SHP77 treated with DMSO at 0.1 percent for 48 hours (cell line): ENCODE measurements at regions not wholly inside any gene's neighbourhood (a gene's known extent, or its start where the extent isn't known, plus 50 kb on each side); places are given as distances from the start of the nearest gene placed in this dataset.
"Not testable (repeated sequence)": the region's sequence is repeated elsewhere in the genome, so short reads cannot be mapped to it uniquely, and the experiment has no call there.

Source experiments
- DNase-seq: peaks from one replicate; lab custom pipeline; 2025; lab: John Stamatoyannopoulos, UW

DNA sequence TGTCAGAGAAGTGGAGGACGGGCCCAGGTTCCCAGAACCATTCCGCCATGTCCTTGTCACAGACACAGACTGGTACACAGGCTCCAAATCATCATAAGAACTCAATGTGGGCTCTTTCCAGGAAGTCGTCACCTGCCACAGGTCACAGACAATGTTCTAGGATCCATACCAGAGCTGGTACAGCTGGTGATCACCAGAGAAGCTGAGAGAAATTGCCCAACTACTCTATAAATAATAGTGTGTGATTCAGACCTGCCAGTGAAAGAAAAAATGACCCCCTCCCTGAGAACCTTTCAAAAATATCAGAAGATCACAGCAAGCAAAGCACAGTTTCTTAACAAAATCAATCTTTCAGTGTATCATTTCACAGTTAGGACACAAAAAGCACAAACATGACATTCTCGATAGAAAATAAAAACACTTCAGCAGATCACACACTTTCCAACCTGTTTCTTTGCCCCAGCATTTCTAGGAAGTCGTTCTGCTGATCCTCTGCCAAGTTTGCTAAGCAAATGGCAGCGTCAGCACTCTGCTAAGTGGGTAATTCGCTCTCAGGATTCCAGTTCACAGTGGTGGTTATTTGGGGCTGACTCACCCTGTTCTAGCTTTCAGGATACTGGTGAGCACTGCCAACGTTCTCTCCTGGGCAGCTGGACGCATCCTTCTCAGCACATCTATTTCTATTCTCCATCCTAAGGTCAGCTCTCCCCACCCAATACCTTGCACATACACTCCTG is 223.3 kb upstream of the SFSWAP start:
- DNase-seq: peak; percentile 9

DNA sequence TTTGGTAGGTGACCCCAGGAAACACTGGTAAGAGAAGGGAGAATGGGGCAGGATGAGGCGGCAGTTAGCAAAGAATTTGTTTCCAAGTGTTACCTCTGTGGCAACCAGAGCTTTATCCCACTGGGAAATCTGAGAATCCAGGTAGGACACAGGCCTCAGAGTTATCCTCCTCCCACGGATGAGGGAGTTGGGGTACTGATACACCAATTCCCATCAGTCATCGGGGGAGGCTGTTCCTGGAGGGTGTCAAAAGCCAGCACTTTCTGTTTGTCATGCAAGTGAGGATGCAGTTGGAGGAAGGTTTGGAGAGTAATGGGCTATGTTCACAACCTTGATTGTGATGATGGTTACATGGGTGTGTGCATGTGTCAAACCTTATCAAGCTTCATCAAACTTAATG is 221.2 kb upstream of the SFSWAP start:
- no peak for DNase-seq

DNA sequence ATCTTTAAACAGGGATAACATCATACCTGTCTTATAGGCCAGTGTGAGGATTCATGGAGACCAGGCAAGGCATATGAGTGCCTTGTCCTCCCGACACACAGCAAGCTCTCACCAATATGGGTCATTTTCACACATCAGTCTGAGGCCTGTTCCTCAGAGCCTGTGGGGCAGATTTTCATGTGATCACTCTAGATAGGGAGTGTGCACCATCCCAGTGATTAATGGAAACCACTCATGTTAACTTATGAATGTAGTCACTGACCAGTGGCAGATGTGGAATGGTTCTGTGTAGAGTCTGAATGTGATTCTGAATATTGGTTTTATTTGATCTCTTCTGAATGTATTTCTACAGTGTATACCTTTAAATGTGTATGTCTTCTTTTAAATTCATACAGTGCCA is 219.7 kb upstream of the SFSWAP start:
- DNase-seq: no peak

DNA sequence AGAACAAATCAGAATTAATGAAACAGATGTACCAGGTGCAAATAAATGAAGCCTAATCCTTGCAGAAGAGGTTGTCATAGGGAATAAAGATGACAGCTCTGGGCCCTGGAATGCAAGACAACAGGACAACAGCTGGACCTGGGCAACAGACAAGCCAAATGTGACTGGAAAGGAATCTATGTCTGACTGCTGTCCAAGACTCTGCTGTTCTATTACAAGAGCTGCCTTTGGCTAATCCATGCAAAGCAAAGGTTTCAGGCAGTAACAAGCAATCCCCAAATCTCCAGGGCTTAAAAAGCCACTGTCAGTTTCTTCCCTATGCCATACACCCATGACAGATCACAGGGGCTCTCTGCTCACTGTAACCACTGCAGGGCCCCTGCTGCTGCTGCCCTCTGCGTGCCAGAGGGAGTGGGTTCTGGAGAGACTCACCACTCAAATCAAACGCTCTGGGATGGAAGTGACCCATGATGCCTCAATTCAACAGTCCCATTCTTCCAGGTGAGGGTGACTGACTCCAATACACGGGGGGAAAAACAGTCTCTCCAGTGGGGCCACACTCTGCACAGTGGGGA is 218.9 kb upstream of the SFSWAP start:
- DNase-seq: no peak

DNA sequence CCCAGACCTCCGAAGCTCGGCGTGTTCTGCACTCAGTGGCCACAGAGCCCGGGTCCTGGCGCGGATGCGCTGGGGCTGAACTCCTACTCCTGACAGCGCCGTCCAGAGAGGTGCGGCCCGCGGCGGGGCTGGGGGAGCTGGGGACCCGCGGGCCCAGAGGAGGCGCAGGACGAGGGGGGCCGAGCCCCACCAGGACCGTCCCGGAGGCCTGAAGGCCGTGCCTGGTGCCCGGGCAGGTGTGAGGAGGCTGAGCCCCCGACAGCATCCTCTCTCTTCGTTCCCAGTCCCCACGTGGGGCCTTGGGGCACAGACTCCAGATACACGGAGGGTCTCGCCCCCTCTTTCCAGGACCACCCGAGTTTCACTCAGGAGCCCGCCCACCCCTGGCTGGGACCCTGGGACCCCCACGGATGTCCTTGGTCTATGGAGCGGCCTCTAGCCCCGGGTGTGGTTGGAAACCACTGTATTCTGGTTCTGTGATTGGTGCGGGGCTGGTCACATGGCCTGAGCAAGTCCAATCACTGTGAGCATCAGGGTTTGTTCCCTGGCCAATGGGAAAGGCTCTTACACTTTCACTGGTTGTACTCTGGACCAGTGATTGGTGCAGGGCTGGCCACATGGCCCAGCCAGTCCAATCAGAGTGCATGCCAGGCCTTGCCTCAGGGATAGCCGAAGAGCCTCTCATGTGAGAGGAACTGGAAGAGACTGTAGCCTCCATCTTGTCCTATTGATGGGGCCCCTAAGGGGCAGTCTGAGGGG is 217.6 kb upstream of the SFSWAP start:
- no peak for DNase-seq

DNA sequence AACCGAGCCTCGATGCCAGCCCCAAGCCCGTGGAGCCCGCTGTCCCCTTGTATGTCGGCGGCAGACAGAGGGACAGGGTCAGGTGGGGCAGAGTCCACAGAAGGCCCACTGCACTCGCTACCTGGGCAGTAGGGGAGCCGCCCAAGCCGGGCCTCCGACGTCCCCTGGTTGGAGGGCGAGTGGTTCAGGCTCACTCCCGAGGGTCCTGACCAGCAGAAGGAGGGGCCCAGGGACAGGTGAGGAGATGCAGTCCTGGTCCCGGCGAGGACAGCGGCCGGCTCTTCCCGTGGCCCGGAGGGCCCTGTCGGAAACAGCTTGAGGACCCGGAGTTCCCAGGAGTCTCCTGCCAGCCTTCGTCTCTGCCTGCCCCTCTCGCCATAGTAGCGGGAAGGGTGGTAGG is 216.7 kb upstream of the SFSWAP start:
- DNase-seq: no peak

DNA sequence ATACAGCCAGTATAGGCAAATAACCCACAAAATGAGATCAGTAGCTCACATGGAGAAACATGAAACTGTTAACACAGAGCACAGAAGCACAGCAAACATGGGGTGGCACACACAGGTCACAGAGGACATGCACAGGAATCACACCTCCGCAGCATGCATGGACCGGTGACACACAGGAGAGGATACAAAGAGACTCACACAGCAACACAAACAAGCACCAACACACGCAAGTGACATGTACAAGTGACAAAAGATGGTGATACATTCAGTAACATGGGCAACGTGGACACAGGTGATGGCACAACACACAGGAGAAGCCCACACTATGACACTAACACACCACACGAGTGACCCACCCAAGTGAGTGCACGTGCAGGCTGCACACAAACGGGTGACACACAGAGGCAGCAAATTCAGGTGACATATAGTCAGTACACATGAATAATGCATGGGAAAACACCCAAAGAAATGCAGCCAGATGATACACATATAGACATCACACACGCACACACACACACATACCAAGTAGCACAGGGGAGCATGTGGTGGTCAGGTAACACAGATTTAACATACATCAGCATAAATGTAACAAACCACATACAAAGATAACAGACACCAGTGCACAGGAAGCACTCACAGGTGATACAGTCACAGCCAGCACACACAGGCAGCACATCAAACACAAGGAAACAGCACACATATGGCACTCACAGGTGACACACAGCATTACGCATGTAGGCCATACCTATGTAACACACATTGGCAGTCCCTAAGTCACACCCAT is 216.0 kb upstream of the SFSWAP start:
- no peak for DNase-seq

DNA sequence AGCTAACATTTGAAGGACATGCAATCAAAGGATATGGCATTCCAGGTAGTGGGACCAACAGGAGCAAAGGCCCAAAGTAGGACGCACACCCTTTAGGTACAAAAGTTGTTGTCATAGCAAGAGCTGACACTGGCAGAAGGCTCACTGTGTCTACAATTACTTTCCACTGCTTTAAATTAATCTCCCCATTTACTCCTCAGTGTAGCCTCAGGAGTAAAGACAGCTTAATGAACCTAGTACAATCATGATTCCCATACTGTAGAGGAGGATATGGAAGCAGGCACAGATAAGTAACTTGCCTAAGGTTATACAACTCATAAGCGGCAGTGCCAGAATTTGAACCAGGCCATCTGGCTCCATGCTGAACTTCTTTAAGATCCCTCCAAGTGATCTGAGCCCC is 212.9 kb upstream of the SFSWAP start:
- DNase-seq: no peak

DNA sequence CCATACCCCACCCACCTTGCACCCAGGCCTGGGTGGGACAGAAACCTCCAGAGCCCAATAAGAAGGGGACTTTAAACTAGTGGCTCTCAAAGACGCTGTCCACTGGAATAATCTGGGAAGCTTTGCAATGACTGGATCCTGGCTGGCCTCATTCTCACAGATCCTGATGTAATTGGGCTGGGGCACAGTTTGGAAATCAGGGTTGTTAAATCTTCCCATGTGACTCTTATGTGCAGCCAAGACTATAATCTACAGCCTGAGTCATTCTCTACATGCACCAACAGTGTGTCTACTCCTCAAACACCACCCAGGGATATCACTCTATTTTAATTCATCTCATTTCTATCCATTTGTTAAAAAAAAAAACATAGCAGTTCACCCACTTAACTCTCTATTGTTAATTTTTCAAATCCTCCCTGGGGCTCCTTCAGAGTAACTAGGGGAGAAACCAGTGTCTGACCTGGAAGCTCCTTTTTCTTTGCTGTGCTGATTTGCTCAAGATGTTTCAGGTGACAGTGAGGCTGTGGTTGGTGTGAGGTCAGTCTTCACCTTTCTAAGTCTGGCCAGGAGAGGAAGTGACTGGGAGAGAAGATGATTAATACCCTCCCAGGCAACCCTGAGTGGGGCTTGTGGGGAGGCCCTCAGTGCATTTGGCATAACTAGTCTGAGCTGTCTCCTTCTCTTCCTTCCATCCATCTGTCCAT is 211.6 kb upstream of the SFSWAP start:
- no peak for DNase-seq

DNA sequence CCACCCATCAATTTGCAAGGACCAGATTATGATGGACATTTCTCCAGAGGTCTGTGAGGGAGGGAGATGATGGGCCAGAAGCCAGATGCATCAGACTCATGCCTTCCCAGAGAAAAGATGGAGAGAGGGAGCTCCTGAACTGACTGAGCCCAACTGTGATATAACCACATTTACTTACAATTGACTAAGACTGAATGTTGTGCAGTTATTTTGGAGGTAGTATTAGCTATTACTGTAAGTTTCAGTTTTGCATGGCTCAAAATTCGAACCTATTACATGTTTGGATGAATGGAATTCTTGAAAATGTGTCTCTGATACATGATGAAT is 211.1 kb upstream of the SFSWAP start:
- DNase-seq: no peak

DNA sequence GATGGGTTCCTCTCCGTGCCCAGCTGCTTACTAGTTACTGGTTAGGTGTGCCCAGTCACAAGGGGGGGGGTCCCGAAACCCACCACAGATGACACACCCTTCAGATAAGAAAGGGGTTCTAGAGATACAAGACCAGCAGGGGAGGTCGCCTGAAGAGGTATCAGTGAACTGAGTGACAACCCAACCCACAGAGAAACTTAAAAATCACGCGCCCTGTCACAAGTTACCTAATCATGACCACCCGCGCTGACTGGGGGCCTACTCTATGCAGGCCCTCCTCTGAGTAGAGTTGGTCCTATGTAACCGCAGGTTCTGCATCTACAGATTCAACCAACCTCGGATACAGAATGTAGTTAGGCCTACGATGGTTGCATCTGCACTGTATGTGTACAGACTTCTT is 210.3 kb upstream of the SFSWAP start:
- DNase-seq: no peak

DNA sequence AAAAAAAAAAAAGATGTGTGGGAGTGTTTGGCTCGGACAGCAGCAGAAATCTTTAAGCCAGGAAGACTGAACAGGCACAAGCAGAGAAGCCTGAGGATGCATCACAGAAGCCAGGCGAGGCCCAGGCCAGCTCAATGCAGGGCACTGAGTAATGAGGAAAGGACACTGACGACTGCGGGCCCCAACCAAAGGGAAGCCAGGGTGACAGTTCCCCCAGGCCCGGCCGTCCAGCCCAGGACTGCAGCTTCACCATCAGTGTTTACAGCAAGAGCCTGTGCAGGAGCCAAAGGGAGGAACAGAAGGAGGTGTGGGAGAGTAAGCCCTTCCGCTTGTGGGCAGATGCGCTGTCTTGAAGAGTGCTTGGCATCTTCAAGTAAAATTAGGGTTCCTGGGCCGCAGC is 205.3 kb upstream of the SFSWAP start:
- DNase-seq: no peak

DNA sequence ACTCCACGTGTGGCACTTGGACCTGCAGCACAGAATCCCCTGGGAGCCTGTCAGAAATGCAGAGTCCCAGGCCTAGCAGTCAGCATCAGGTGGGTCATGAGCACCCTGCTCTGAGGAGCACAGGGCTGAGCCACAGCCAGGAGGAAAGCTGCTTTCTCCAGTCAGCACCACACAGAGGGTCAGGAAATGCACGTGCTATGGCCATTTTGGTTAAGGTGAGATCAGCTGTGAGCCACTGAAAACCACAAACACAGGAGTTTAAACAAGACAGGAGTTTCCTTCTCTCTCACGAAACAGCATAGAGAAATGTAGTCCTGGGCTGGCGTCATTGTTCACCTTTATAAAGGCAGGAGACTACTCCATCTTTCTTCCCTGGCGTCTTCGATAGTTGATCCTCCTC is 204.5 kb upstream of the SFSWAP start:
- no peak for DNase-seq

DNA sequence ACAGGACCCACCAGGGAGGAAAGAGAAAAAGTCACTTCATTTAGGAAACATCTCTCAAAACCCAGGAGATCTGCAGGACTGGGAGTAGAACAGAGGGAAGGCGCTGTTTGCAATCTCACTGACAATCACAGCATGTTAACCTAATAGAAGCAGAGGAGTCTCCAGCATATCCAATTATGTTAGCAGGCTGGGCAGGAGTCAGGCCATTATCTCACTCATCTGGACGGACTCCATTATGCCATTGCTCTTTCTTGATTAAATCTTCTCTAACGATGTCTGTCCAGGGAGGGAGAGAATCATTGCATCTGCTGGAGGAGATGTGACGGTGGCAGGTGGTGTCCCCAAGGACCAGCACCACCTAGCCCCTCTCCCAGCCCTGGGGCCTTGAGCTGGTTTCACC is 203.8 kb upstream of the SFSWAP start:
- DNase-seq: no peak

DNA sequence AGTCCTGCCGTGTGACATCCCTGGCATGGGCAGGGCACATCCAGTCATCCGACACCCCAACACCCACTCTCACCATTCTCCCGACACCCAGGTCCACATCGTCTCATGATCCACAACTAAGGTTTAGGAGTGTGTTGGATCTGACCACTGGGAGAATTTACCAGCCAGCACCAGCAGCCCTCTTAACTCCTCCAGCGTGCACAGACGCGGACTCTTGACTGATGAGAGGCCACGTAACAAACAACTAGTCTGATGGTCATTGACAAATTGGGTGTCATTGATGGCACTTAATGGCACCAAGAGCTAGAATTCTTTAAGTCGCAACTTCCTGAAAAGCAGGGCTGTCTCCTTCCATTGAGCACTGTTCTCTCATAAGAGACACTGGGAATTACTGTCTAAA is 203.0 kb upstream of the SFSWAP start:
- DNase-seq: no peak

DNA sequence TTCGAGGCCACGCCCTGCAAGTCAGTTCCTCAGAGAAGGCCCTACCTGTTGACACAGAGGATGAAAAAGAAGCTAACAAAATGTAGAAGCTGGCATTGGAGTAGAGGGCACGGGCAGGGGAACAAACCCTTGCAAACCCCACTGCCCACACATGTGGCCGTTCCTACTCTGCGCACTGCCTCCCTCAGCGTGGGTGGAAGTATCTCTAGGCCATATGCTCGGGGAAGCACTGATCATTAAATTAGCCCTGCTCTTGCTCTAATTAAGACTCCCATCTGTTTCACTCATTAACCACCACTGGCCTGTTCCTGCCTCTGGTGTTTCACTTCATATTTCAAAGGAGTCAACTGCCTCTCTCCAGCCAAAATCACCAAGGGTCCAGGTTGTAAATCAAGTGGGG is 201.2 kb upstream of the SFSWAP start:
- no peak for DNase-seq

DNA sequence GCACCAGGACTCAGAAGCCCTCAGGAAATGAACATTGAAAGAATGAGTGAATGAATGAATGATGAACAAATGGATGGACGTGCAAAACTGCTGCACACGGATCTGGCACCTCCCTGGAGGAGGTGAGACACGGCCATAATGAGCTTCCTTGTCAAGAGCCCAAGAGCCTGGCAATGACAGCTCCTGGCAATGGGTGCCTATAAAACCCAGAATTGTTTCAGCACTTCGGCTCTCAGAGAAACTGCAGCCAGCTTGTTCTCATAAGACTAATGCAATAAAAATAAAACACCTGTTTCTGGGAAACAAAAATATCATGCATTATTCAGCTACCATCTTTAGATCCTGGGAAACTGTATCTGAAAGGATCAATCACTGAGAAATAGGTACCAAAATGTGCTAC is 200.5 kb upstream of the SFSWAP start:
- DNase-seq: no peak

DNA sequence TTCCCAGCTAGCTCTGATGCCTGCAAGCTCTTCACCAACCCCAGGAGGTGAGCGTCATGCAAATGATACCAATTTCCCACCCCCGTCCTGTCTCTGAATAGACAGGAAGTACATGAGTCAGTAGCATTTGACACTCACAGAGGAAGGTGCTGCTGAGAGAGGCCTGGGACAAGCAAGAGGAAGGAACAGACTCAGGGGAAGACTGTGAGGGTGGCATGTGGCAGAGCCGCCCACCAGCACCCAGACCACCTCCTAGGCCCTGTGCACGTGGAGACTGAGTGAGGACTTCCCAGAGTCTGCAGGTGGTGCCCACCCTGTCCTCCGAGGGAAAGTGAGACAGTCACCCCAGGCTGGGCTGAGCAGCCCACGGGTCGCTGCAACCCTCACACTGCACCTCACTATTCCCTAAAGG is 199.5 kb upstream of the SFSWAP start:
- DNase-seq: no peak

DNA sequence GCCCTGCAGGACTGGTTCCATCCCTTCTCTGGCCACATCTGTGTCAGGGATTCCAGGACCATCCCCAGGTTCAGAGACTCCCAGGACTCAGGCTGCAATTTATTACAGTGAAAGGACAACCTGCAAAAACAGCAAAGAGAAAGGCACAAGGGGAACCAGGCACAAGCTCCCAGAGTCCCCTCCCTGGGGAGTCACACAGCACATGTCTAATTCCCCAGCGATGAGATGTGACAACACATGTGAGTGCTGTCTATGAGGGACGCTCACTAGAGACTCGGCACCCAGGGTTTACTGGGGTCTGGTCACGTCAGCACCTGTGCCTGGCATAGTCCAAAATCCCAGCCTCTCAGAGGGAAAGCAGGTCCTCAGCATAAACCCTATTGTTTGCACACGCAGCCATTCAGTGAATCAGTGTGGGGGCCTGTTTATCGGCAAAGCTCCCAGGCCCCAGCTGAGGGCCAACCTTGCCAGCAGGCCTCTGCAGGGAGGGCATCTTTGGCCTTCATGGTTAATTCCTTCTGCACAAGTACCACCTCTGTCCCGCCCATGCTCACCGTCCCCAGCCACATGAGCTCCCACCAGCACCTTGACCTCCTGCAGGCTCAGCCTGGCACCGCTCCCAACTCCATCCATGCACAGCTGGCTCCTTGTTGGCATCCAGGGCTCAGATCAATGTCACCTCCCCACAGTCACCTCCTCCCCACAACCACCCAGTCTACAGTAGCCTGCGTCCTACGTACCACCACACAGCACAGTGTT is 198.9 kb upstream of the SFSWAP start:
- DNase-seq: no peak

DNA sequence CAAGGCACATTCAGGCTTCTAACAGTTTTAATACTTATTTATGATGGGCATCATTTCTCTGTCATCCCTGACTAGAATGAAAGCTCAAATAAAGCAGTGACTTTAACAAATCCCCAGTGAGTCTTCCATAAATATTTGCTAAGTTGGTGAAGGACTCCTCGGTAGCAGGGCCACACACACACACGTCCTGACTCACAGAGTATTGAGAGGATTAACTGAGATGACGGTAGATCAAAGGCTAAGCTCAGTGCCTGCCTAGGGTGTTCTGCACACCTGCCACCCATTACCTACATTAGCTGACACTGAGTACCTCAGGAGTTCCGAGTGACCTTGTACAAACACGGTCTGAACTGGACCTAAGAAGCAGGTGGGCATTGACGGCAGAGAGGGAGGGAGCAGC is 197.3 kb upstream of the SFSWAP start:
- DNase-seq: no peak

DNA sequence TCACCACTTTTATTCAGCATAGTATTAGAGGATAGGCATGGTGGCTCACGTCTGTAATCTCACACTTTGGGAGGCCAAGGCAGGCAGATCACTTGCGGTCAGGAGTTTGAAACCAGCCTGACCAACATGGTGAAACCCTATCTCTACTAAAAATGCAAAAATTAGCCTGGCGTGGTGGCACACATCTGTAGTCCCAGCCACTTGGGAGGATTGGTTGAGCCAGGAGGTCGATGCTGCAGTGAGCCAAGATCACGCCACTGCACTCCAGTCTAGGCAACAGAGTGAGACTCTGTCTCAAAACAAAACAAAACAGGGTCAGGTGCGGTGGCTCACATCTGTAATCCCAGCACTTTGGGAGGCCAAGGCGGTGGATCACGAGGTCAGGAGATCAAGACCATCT is 190.3 kb upstream of the SFSWAP start:
- not testable (repeated sequence) for DNase-seq
